ENCODE measurements at regions not wholly inside any gene's neighbourhood (a gene's known extent, or its start where the extent isn't known, plus 50 kb on each side); places are given as distances from the start of the nearest gene placed in this dataset.

GRCh38 chr9:21672761-21673160 lies 129.7 kb upstream of the MTAP start:
- DNase-seq: no peak

GRCh38 chr9:21674894-21675293 lies 127.5 kb upstream of the MTAP start:
- no peak for DNase-seq

- no peak for DNase-seq
These were observed 125.0 kb upstream of the MTAP start for GRCh38 chr9:21677387-21677786.

GRCh38 chr9:21677834-21678233 lies 124.6 kb upstream of the MTAP start:
- DNase-seq: no peak

GRCh38 chr9:21679432-21679831 lies 123.0 kb upstream of the MTAP start:
- no peak for DNase-seq

GRCh38 chr9:21680590-21680989 lies 121.8 kb upstream of the MTAP start:
- no peak for DNase-seq

GRCh38 chr9:21681641-21682040 lies 120.8 kb upstream of the MTAP start:
- no peak for DNase-seq

GRCh38 chr9:21682381-21682780 lies 120.1 kb upstream of the MTAP start:
- DNase-seq: no peak

- DNase-seq: no peak
These were observed 119.5 kb upstream of the MTAP start for GRCh38 chr9:21682981-21683380.

GRCh38 chr9:21683484-21684175 lies 118.8 kb upstream of the MTAP start:
- no peak for DNase-seq

GRCh38 chr9:21684231-21684630 lies 118.2 kb upstream of the MTAP start:
- no peak for DNase-seq

GRCh38 chr9:21684831-21685362 lies 117.5 kb upstream of the MTAP start:
- DNase-seq: no peak

- DNase-seq: no peak
These were observed 116.9 kb upstream of the MTAP start for GRCh38 chr9:21685502-21685901.

GRCh38 chr9:21686738-21687137 lies 115.7 kb upstream of the MTAP start:
- no peak for DNase-seq

GRCh38 chr9:21687351-21687750 lies 115.1 kb upstream of the MTAP start:
- no peak for DNase-seq

- no peak for DNase-seq
These were observed 114.0 kb upstream of the MTAP start for GRCh38 chr9:21688108-21689102.

- no peak for DNase-seq
These were observed 112.6 kb upstream of the MTAP start for GRCh38 chr9:21689854-21690253.

GRCh38 chr9:21690561-21690960 lies 111.9 kb upstream of the MTAP start:
- DNase-seq: no peak

GRCh38 chr9:21692390-21692789 lies 110.0 kb upstream of the MTAP start:
- no peak for DNase-seq

- DNase-seq: no peak
These were observed 108.0 kb upstream of the MTAP start for GRCh38 chr9:21694424-21694823.

- DNase-seq: no peak
These were observed 107.0 kb upstream of the MTAP start for GRCh38 chr9:21695443-21695842.

GRCh38 chr9:21695874-21696341 lies 106.5 kb upstream of the MTAP start:
- no peak for DNase-seq

- DNase-seq: no peak
These were observed 106.0 kb upstream of the MTAP start for GRCh38 chr9:21696411-21696871.
